ENCODE measurements at regions not wholly inside any gene's neighbourhood (a gene's known extent, or its start where the extent isn't known, plus 50 kb on each side); places are given as distances from the start of the nearest gene placed in this dataset.

DNA sequence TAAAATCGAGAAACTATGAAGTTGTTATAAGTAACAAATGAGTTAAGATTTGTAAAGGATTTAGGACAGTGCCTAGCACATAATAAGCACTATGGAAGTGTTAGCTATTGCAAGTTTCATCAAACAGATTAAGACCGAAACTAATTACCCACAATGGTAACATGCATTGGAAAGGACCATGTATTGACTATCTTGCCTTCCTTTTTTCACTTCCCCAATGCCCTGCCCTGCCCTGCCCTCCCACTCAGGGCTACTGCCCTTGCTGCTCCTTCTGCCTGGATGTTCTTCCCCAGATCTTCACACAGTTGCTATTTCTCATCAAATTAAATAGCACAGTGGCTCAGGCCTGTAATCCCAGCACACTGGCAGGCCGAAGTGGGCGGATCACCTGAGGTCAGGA lies 202.1 kb upstream of the PSMD7 start:
- H3K4me3 ChIP-seq (ENCODE audit: low read length) = 0 out of 2 replicates have a peak overlapping the region, but pooled peaks have one; percentile 19
- no peaks in the 10 kb centered on the region for H3K9me3 ChIP-seq (ENCODE audit: insufficient read depth, low read length)
- peak overlapping the region; percentile 29 for H3K4me2 ChIP-seq (ENCODE audit: low read length)
- no peaks in the 10 kb centered on the region for H3K27me3 ChIP-seq (ENCODE audit: low read depth, low read length)
- H4K20me1 ChIP-seq (ENCODE audit: insufficient read depth, low read length) = no peaks in the 10 kb centered on the region
- peak overlapping the region; percentile 10 for H3K27ac ChIP-seq (ENCODE audit: low read length)
- H3K79me2 ChIP-seq (ENCODE audit: low read length) = no peaks in the 10 kb centered on the region
- TF ChIP-seq, protein P1, sequence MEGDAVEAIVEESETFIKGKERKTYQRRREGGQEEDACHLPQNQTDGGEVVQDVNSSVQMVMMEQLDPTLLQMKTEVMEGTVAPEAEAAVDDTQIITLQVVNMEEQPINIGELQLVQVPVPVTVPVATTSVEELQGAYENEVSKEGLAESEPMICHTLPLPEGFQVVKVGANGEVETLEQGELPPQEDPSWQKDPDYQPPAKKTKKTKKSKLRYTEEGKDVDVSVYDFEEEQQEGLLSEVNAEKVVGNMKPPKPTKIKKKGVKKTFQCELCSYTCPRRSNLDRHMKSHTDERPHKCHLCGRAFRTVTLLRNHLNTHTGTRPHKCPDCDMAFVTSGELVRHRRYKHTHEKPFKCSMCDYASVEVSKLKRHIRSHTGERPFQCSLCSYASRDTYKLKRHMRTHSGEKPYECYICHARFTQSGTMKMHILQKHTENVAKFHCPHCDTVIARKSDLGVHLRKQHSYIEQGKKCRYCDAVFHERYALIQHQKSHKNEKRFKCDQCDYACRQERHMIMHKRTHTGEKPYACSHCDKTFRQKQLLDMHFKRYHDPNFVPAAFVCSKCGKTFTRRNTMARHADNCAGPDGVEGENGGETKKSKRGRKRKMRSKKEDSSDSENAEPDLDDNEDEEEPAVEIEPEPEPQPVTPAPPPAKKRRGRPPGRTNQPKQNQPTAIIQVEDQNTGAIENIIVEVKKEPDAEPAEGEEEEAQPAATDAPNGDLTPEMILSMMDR (IDR thresholded peaks at IDR 0.05; ENCODE audit: low read depth, low read length) = no peak
- TF ChIP-seq EZH2phosphoT487 (IDR thresholded peaks at IDR 0.05; ENCODE audit: low read depth) = no peak
- H3K9ac ChIP-seq (ENCODE audit: low read length) = no peak overlapping the region
- no peak overlapping the region for H2AFZ ChIP-seq (ENCODE audit: low read depth, low read length)
- H3K36me3 ChIP-seq (replicated peaks; ENCODE audit: low read depth, low read length) = no peaks in the 10 kb centered on the region
- peaks cover 28% of the 10 kb centered on the region for H3K4me1 ChIP-seq (ENCODE audit: low read length)

DNA sequence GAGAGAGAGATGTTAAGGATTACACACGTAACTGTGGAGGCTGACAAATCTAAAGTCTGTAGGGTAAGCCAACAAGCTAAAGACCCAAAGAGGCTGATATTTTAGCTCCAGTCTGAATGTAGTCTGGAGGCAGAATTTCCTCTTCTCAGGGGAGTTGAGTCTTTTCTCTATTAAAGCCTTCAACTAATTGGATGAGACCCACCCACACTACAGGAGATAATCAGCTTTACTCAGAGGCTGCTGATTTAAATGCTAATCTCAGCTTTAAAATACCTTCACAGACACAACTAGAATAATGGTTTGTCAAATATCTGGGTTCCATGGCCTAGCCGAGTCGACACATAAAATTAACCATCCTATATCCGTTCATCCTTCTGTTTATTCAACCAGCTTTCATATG lies 204.3 kb upstream of the PSMD7 start:
- TF ChIP-seq, protein P1 (IDR thresholded peaks at IDR 0.05; ENCODE audit: low read depth, low read length) = no peak
- TF ChIP-seq EZH2phosphoT487 (IDR thresholded peaks at IDR 0.05; ENCODE audit: low read depth) = no peak
- H2AFZ ChIP-seq (ENCODE audit: low read depth, low read length) = no peak overlapping the region

DNA sequence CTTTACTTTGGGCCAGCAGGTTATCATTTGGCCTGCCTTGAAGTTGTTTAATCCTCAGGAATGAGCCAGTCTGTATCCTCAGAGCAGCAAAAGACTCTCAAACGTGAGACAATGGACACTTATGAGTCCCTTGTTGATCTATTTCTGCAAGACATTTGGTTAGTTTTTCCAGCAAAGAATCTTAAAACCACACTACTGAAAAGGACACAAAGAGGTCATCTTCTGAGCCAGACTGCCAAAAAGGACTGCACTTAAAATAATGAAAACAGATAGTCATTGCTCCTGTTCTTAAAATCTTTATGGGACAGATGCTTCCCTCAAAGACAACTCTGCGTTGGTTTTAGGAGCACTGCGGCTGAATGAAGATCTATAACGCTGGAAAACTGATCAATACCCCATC lies 205.7 kb upstream of the PSMD7 start:
- no peaks in the 10 kb centered on the region for H4K20me1 ChIP-seq (ENCODE audit: insufficient read depth, low read length)
- H3K4me1 ChIP-seq (ENCODE audit: low read length) = peaks cover 16% of the 10 kb centered on the region
- H3K27me3 ChIP-seq (ENCODE audit: low read depth, low read length) = no peaks in the 10 kb centered on the region; the same call in 1 of the 2 replicates
- no peak overlapping the region for H3K9ac ChIP-seq (ENCODE audit: low read length)
- H3K9me3 ChIP-seq (ENCODE audit: insufficient read depth, low read length) = no peaks in the 10 kb centered on the region
- no peak overlapping the region for H3K4me3 ChIP-seq (ENCODE audit: low read length)
- no peak for TF ChIP-seq EZH2phosphoT487 (IDR thresholded peaks at IDR 0.05; ENCODE audit: low read depth)
- TF ChIP-seq, protein P1 (IDR thresholded peaks at IDR 0.05; ENCODE audit: low read depth, low read length) = no peak
- no peaks in the 10 kb centered on the region for H3K36me3 ChIP-seq (replicated peaks; ENCODE audit: low read depth, low read length)
- no peak overlapping the region for H3K4me2 ChIP-seq (ENCODE audit: low read length)
- H2AFZ ChIP-seq (ENCODE audit: low read depth, low read length) = no peak overlapping the region
- H3K79me2 ChIP-seq (ENCODE audit: low read length) = no peaks in the 10 kb centered on the region
- no peak overlapping the region for H3K27ac ChIP-seq (ENCODE audit: low read length)

More for the DNA sequence above, 204.3 kb upstream of the PSMD7 start:
- Histone ChIP-seq H3K27me3 (ENCODE audit: low read depth, low read length) (no peaks in the 10 kb centered on the region; the same call in 1 of the 2 replicates), H4K20me1 (ENCODE audit: insufficient read depth, low read length) (no peaks in the 10 kb centered on the region), H3K4me1 (ENCODE audit: low read length) (peaks cover 23% of the 10 kb centered on the region), H3K79me2 (ENCODE audit: low read length) (no peaks in the 10 kb centered on the region), H3K27ac (ENCODE audit: low read length) (no peak overlapping the region), H3K9me3 (ENCODE audit: insufficient read depth, low read length) (no peaks in the 10 kb centered on the region), H3K4me2 (ENCODE audit: low read length) (no peak overlapping the region), H3K36me3 (replicated peaks; ENCODE audit: low read depth, low read length) (no peaks in the 10 kb centered on the region), H3K9ac (ENCODE audit: low read length) (no peak overlapping the region), H3K4me3 (ENCODE audit: low read length) (no peak overlapping the region)

DNA sequence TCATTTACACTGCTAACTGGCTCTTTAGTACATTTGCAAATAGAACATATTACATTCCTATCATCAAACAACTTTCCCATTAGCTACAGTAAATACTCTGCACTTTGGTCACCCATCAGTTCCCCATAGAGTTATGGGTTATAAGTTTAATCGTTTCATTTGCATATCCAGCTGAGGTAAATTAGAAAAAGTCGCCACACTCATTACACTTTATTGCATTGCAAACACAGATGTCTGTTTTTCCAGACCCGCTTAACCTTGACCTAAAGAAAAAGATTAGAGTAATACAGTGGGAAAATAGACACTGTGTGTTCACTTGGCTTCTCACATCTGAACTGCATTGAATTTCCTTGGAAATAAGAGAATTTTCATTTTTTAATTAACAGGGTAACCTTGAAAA lies 213.1 kb upstream of the PSMD7 start:
- Histone ChIP-seq H3K27ac (ENCODE audit: low read length) (no peak overlapping the region), H3K36me3 (replicated peaks; ENCODE audit: low read depth, low read length) (no peaks in the 10 kb centered on the region), H3K4me1 (ENCODE audit: low read length) (peaks cover 26% of the 10 kb centered on the region), H4K20me1 (ENCODE audit: insufficient read depth, low read length) (no peaks in the 10 kb centered on the region), H3K9ac (ENCODE audit: low read length) (no peak overlapping the region), H3K9me3 (ENCODE audit: insufficient read depth, low read length) (no peaks in the 10 kb centered on the region), H3K4me3 (ENCODE audit: low read length) (no peak overlapping the region), H3K27me3 (ENCODE audit: low read depth, low read length) (peaks cover 6% of the 10 kb centered on the region), H3K79me2 (ENCODE audit: low read length) (no peaks in the 10 kb centered on the region), H3K4me2 (ENCODE audit: low read length) (no peak overlapping the region), H2AFZ (ENCODE audit: low read depth, low read length) (no peak overlapping the region)
- TF ChIP-seq, protein P1 (IDR thresholded peaks at IDR 0.05; ENCODE audit: low read depth, low read length) = no peak
- TF ChIP-seq EZH2phosphoT487 (IDR thresholded peaks at IDR 0.05; ENCODE audit: low read depth) = no peak
